Spleen (tissue), 11 donors: ENCODE measurements at regions not wholly inside any gene's neighbourhood (a gene's known extent, or its start where the extent isn't known, plus 50 kb on each side); places are given as distances from the start of the nearest gene placed in this dataset.

ENCODE experiments used
- DNase-seq: peaks from one replicate; pipeline ENCODE4 v3.0.0-alpha.2; 2020
- H3K27ac ChIP-seq, 8 donors: fragments of 200-600 bp; sonication (generic) in 7 of 8; 1 replicate in 4 of 8; 2 replicates in 4 of 8; pipeline versions ENCODE4 v1.5.0 to v1.8.0; 2016 to 2021; ENCODE audit warnings: inconsistent platforms in 4 of 8, mild to moderate bottlenecking in 4 of 8, moderate library complexity in 1 of 8
- H3K27me3 ChIP-seq, 7 donors: fragments of 200-600 bp; sonication (generic) in 6 of 7; replicated peaks in 1 of 7; 1 replicate in 4 of 7; 2 replicates in 3 of 7; pipeline versions ENCODE4 v1.5.0 to v1.8.0; 2016 to 2021; ENCODE audit warnings: inconsistent platforms in 3 of 7, mild to moderate bottlenecking in 1 of 7
- H3K36me3 ChIP-seq, 6 donors: fragments of 200-600 bp; sonication (generic) in 5 of 6; 1 replicate in 4 of 6; 2 replicates in 2 of 6; pipeline versions ENCODE4 v1.5.0 to v1.8.0; 2016 to 2021; ENCODE audit warnings: inconsistent platforms in 2 of 6
- H3K4me1 ChIP-seq, 6 donors: fragments of 200-600 bp; sonication (generic) in 5 of 6; 1 replicate in 3 of 6; 2 replicates in 3 of 6; pipeline versions ENCODE4 v1.5.0 to v1.8.0; 2016 to 2021; ENCODE audit warnings: inconsistent platforms in 3 of 6
- H3K4me3 ChIP-seq, 8 donors: fragments of 200-600 bp; sonication (generic) in 7 of 8; 1 replicate in 4 of 8; 2 replicates in 4 of 8; pipeline versions ENCODE4 v1.5.0 to v1.8.0; 2016 to 2021; ENCODE audit warnings: inconsistent platforms in 4 of 8, mild to moderate bottlenecking in 4 of 8, moderate library complexity in 2 of 8
- H3K9me3 ChIP-seq, 8 donors: fragments of 200-600 bp; sonication (generic) in 7 of 8; 1 replicate in 4 of 8; 2 replicates in 4 of 8; pipeline versions ENCODE4 v1.5.0 to v1.8.0; 2016 to 2021; ENCODE audit warnings: inconsistent platforms in 4 of 8
- POLR2A ChIP-seq, 3 donors: fragments of 450-650 bp; IDR thresholded peaks; one replicate each; pipeline ENCODE4 v1.5.1; 2017; ENCODE audit warnings: antibody characterized with exemption in 3 of 3, mild to moderate bottlenecking in 1 of 3
- POLR2AphosphoS5 ChIP-seq, 3 donors: sonication (generic); formaldehyde crosslinking; IDR thresholded peaks; one replicate each; pipeline ENCODE4 v1.5.1; 2017; ENCODE audit warnings: antibody characterized with exemption in 3 of 3
- WGBS, 5 donors: extraction: QIAGEN DNeasy Blood & Tissue Kit in 3 of 5; methylation state at CpG; one replicate each; pipeline versions ENCODE4 v1.1.5 to v1.1.7; 2013 to 2018; 5-methylcytosine and 5-hydroxymethylcytosine counted together
- intact Hi-C: fragments of 100-400 bp; cut with DNase I; formaldehyde crosslinking; loops from one replicate; pipeline ENCODE4 v1.15.0; 2023; ENCODE audit warnings: low total_unique reads
- TF ChIP-seq, protein P1 (sequence below), 11 experiments: fragments of 200-600 bp in 7 of 11; fragments of 450-650 bp in 4 of 11; sonication (generic) in 4 of 11; IDR thresholded peaks in 8 of 11; conservative IDR thresholded peaks in 3 of 11; 1 replicate in 7 of 11; 2 replicates in 4 of 11; pipeline versions ENCODE4 v1.4.0 to v1.8.0; 2016 to 2021; ENCODE audit warnings: antibody characterized with exemption in 11 of 11, inconsistent platforms in 4 of 11, mild to moderate bottlenecking in 1 of 11
- donor health status: healthy with polysubstance abuse.
- donor health status: DM: no; HTN: no; CAD: no; lungs with moderate emphysema.
- donor health status: DM: no; HTN: no; CAD: no.
- donor health status: Bipolar disorder and iron deficiency.
- donor health status: healthy.
- donor health status: DM: no; HTN: no; CAD: no.
- donor health status: DM: yes; HTN: yes; CAD: no.

DNA sequence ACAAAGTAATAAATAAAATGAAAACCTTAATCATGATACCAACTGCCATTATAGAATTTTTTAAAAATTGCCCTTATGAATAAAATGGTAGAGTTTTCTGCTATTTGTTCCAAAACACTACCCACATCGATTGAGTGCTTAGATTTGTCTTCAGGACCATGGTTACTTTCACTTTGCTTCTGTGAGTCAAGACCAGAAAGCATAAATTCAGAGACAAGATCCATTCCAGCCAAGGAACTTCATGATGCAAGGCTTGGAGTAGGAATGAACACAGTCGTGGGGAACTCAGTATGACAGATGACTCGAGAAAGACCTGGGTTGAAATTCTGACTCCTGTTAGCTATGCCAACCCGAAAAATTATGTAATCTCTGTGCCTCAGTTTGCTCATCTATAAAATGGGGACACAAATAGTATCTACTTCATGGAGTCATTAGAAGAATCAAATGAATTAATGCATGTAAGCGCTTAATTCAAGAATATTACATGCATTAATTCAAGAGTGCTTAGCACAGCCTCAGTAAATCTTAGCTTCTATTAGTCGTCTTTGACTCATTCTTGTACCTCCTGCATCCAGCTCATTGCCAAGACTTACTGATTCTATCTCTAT, 72.5 kb upstream of the MYLIP start:
- TF ChIP-seq, protein P1, sequence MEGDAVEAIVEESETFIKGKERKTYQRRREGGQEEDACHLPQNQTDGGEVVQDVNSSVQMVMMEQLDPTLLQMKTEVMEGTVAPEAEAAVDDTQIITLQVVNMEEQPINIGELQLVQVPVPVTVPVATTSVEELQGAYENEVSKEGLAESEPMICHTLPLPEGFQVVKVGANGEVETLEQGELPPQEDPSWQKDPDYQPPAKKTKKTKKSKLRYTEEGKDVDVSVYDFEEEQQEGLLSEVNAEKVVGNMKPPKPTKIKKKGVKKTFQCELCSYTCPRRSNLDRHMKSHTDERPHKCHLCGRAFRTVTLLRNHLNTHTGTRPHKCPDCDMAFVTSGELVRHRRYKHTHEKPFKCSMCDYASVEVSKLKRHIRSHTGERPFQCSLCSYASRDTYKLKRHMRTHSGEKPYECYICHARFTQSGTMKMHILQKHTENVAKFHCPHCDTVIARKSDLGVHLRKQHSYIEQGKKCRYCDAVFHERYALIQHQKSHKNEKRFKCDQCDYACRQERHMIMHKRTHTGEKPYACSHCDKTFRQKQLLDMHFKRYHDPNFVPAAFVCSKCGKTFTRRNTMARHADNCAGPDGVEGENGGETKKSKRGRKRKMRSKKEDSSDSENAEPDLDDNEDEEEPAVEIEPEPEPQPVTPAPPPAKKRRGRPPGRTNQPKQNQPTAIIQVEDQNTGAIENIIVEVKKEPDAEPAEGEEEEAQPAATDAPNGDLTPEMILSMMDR (IDR thresholded peaks at IDR 0.05 in 8 of 11, conservative IDR thresholded peaks at IDR 0.05 in 3 of 11), result no peak
- no peak for TF ChIP-seq POLR2A (IDR thresholded peaks at IDR 0.05)
- TF ChIP-seq POLR2AphosphoS5 (IDR thresholded peaks at IDR 0.05), result no peak
- no peaks in the 10 kb centered on the region for H3K9me3 ChIP-seq
- no peak overlapping the region for H3K27ac ChIP-seq
- H3K4me1 ChIP-seq, result peaks cover 0 to 5% (median 0%) of the 10 kb centered on the region in 6 donors
- DNase-seq, result no peak
- intact Hi-C loops, result no loop called here
- 87 to 96% (median 90%) methylated on average over 6 of the region's 6 CpGs for WGBS, 5 donors
- no peak overlapping the region for H3K4me3 ChIP-seq
- H3K36me3 ChIP-seq, result no peaks in the 10 kb centered on the region
- no peaks in the 10 kb centered on the region for H3K27me3 ChIP-seq

DNA sequence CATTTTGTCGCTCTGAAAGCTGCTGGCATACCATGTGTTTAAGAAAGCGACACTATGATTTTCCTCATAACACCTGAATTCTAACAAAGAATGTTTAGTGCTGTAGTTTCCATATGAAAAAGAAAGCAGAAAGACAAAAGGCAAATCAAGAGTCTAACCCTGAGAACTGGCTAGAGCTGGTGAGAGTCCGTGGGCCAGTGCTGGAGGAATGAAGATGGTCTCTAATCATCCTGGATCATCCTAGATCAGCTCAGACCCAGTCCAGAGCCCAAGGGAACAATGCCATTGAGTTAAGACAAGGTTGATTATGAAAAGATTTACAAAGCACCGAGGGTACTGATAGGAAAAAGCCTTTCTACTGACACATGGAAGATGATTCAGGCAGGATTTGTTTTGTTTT, 73.0 kb upstream of the MYLIP start:
- H3K4me3 ChIP-seq, result no peak overlapping the region
- H3K36me3 ChIP-seq, result no peaks in the 10 kb centered on the region
- DNase-seq, result no peak
- 91 to 95% (median 94%) methylated on average over 4 of the region's 4 CpGs for WGBS, 5 donors
- no peaks in the 10 kb centered on the region for H3K9me3 ChIP-seq
- H3K4me1 ChIP-seq, result peaks cover 0 to 5% (median 0%) of the 10 kb centered on the region in 6 donors
- TF ChIP-seq POLR2AphosphoS5 (IDR thresholded peaks at IDR 0.05) (no peak), POLR2A (IDR thresholded peaks at IDR 0.05) (no peak)
- TF ChIP-seq, protein P1 (IDR thresholded peaks at IDR 0.05 in 8 of 11, conservative IDR thresholded peaks at IDR 0.05 in 3 of 11), result no peak
- H3K27me3 ChIP-seq, result no peaks in the 10 kb centered on the region
- H3K27ac ChIP-seq, result no peak overlapping the region
- intact Hi-C loops, result no loop called here

DNA sequence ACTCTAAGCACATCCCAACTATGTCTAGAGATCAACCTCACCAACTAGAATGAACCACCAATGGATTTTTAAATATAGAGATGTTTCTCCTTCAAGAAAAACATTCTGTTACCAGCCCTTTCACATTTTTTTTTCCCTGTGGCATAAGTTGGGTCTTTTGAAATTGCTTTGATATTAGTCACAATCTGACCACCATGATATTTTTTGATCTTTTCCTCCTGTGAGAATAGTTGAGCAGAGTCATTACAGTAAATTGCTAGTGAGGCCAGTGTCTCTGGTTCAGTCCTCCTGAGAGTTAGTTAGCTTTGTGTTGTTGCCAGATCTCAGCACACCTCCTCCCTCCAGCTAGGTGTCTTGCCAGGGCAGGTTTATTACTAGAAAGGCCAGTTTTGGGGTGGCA, 79.7 kb upstream of the MYLIP start:
- TF ChIP-seq, protein P1 (IDR thresholded peaks at IDR 0.05 in 8 of 11, conservative IDR thresholded peaks at IDR 0.05 in 3 of 11), result no peak
- TF ChIP-seq POLR2A (IDR thresholded peaks at IDR 0.05), result no peak
- no peak for TF ChIP-seq POLR2AphosphoS5 (IDR thresholded peaks at IDR 0.05)
- no peaks in the 10 kb centered on the region for H3K9me3 ChIP-seq
- no peak overlapping the region for H3K4me3 ChIP-seq
- no peak overlapping the region for H3K27ac ChIP-seq
- intact Hi-C loops, result no loop called here
- DNase-seq, result no peak
- no peaks in the 10 kb centered on the region for H3K36me3 ChIP-seq
- H3K4me1 ChIP-seq, result no peaks in the 10 kb centered on the region
- H3K27me3 ChIP-seq, result no peaks in the 10 kb centered on the region

DNA sequence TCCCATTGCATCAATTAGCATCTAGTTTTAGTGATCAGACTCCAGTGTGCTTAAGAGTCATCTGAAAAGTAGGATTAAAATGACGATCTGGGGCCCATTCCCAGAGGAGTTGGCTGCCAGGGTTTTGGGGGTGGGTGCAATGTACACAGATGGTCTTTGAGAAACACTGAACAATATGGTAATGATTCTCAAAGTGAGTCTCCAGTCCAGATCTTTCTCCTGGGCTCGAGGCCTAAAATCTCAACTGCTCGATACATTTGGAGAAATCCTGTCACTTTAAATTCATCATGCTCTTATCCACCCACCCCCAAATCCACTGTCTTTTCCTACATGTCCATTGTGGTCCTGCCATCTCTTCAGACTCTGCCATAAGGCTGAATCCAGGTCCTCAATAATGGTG, 80.7 kb upstream of the MYLIP start:
- peaks cover 0 to 6% (median 2%) of the 10 kb centered on the region in 6 donors for H3K4me1 ChIP-seq
- TF ChIP-seq, protein P1 (IDR thresholded peaks at IDR 0.05 in 8 of 11, conservative IDR thresholded peaks at IDR 0.05 in 3 of 11), result no peak
- TF ChIP-seq POLR2A (IDR thresholded peaks at IDR 0.05), result no peak
- no peak for TF ChIP-seq POLR2AphosphoS5 (IDR thresholded peaks at IDR 0.05)
- intact Hi-C loops, result no loop called here
- DNase-seq, result no peak
- H3K27me3 ChIP-seq, result no peaks in the 10 kb centered on the region
- H3K27ac ChIP-seq, result no peak overlapping the region
- H3K36me3 ChIP-seq, result no peaks in the 10 kb centered on the region
- H3K9me3 ChIP-seq, result no peaks in the 10 kb centered on the region
- WGBS, 5 donors, result 88 to 98% (median 90%) methylated on average over 3 of the region's 3 CpGs
- no peak overlapping the region for H3K4me3 ChIP-seq
